GM23338 (cell line): ENCODE measurements at regions not wholly inside any gene's neighbourhood (a gene's known extent, or its start where the extent isn't known, plus 50 kb on each side); places are given as distances from the start of the nearest gene placed in this dataset.

Experiments used
- JUNB ChIP-seq: IDR thresholded peaks from one replicate; pipeline ENCODE4 v1.6.1; 2016; ENCODE audit warnings: antibody characterized with exemption; ENCODE audit not compliant: unreplicated experiment
- STAT1 ChIP-seq: IDR thresholded peaks from one replicate; pipeline ENCODE4 v1.6.1; 2016; ENCODE audit warnings: antibody characterized with exemption; ENCODE audit not compliant: unreplicated experiment
- TF ChIP-seq, protein P1 (sequence below): IDR thresholded peaks from one replicate; pipeline ENCODE4 v1.6.1; 2018; ENCODE audit warnings: antibody characterized with exemption; ENCODE audit not compliant: unreplicated experiment
- TF ChIP-seq, protein P2 (sequence below), 2 experiments: fragments of 200-600 bp in 1 of 2; sonication (generic) in 1 of 2; conservative IDR thresholded peaks; 2 replicates each; pipeline versions ENCODE4 v1.5.1 to v1.6.1; 2016 to 2017; ENCODE audit warnings: antibody characterized with exemption in 2 of 2, low read depth in 2 of 2, mild to moderate bottlenecking in 2 of 2, moderate library complexity in 1 of 2

DNA sequence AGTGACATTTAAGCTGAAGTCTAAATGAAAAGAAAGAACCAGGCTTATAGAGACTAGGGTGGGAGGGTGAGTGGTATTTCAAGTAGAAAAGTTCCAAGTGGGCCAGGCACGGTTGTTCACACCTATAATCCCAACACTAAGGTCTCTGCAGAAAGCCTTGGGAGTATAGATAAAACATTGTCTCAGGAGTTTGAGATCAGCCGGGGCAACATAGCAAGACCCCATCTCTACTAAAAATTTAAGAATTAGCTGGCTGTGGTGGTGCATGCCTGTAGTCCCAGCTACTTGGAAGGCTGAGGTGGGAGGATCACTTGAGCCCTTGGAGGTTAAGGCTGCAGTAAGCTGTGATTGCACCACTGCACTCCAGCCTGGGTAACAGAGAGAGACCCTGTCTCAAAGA lies 143.4 kb upstream of the PKDCC start:
- TF ChIP-seq, protein P1, sequence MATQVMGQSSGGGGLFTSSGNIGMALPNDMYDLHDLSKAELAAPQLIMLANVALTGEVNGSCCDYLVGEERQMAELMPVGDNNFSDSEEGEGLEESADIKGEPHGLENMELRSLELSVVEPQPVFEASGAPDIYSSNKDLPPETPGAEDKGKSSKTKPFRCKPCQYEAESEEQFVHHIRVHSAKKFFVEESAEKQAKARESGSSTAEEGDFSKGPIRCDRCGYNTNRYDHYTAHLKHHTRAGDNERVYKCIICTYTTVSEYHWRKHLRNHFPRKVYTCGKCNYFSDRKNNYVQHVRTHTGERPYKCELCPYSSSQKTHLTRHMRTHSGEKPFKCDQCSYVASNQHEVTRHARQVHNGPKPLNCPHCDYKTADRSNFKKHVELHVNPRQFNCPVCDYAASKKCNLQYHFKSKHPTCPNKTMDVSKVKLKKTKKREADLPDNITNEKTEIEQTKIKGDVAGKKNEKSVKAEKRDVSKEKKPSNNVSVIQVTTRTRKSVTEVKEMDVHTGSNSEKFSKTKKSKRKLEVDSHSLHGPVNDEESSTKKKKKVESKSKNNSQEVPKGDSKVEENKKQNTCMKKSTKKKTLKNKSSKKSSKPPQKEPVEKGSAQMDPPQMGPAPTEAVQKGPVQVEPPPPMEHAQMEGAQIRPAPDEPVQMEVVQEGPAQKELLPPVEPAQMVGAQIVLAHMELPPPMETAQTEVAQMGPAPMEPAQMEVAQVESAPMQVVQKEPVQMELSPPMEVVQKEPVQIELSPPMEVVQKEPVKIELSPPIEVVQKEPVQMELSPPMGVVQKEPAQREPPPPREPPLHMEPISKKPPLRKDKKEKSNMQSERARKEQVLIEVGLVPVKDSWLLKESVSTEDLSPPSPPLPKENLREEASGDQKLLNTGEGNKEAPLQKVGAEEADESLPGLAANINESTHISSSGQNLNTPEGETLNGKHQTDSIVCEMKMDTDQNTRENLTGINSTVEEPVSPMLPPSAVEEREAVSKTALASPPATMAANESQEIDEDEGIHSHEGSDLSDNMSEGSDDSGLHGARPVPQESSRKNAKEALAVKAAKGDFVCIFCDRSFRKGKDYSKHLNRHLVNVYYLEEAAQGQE = no peak
- TF ChIP-seq, protein P2, sequence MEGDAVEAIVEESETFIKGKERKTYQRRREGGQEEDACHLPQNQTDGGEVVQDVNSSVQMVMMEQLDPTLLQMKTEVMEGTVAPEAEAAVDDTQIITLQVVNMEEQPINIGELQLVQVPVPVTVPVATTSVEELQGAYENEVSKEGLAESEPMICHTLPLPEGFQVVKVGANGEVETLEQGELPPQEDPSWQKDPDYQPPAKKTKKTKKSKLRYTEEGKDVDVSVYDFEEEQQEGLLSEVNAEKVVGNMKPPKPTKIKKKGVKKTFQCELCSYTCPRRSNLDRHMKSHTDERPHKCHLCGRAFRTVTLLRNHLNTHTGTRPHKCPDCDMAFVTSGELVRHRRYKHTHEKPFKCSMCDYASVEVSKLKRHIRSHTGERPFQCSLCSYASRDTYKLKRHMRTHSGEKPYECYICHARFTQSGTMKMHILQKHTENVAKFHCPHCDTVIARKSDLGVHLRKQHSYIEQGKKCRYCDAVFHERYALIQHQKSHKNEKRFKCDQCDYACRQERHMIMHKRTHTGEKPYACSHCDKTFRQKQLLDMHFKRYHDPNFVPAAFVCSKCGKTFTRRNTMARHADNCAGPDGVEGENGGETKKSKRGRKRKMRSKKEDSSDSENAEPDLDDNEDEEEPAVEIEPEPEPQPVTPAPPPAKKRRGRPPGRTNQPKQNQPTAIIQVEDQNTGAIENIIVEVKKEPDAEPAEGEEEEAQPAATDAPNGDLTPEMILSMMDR (conservative IDR thresholded peaks at IDR 0.05; ENCODE audit: low read depth in 2 of 2) = no peak
- TF ChIP-seq STAT1 (no peak), JUNB (no peak)
